K562 (cell line): ENCODE measurements at regions not wholly inside any gene's neighbourhood (a gene's known extent, or its start where the extent isn't known, plus 50 kb on each side); places are given as distances from the start of the nearest gene placed in this dataset.

ENCODE experiments used
- ATAC-seq: fragments of 200-7000 bp; cut with Tn5 transposase; 3 replicates; pipeline ENCODE4 v1.9.1; 2020; ENCODE audit warnings: moderate library complexity
- BruUV-seq: library from RNA; stranded (reverse); fragments of 400-500 nt; replicated peaks from 2 replicates; lab custom pipeline; 2021; lab: Mats Ljungman, UMichigan
- CTCF ChIA-PET: fragments of 300-600 bp; formaldehyde crosslinking; extraction: SDS; loops from one replicate; lab custom pipeline; 2021; ENCODE audit warnings: low intra/inter-chr PET ratio; lab: Yijun Ruan, JAX
- POLR2A ChIA-PET: fragments of 300-600, 350-650 bp; sonication (Branson Sonifier 250); formaldehyde crosslinking; extraction: SDS; loops from one replicate; lab custom pipeline; 2021; ENCODE audit warnings: antibody characterized with exemption, inconsistent platforms; lab: Yijun Ruan, JAX
- DNase-seq, 4 experiments: peaks; one replicate each; pipeline versions ENCODE4 v3.0.0 to v3.0.0-alpha.2; 2011 to 2018; ENCODE audit warnings: low spot score in 3 of 4, mixed read lengths in 3 of 4; ENCODE audit errors: extremely low read depth in 1 of 4
- FAIRE-seq: peaks from 2 replicates; lab custom pipeline; 2011; peaks lifted over from hg19 to GRCh38; lab: Jason Lieb, UNC
- H2AFZ ChIP-seq: 2 replicates; pipeline ENCODE4 v1.6.0; 2011; ENCODE audit warnings: low read depth, low read length, control low read depth, inconsistent platforms
- H3K27ac ChIP-seq: fragments of 200-600 bp; 3 replicates; pipeline ENCODE4 v1.8.0; 2011; ENCODE audit warnings: low read depth, mild to moderate bottlenecking, control low read depth, inconsistent platforms, low read length, moderate library complexity, mixed read lengths; ENCODE audit errors: extremely low read depth
- H3K27me3 ChIP-seq, 2 experiments: fragments of 300-600 bp in 1 of 2; 2 replicates in 1 of 2; 3 replicates in 1 of 2; pipeline versions ENCODE4 v1.6.0 to v1.8.0; 2011; ENCODE audit warnings: inconsistent platforms in 2 of 2, low read length in 2 of 2, mild to moderate bottlenecking in 1 of 2, mixed read lengths in 1 of 2, moderate library complexity in 1 of 2; ENCODE audit not compliant: control insufficient read depth in 2 of 2, insufficient read depth in 2 of 2
- H3K36me3 ChIP-seq: fragments of 300-600 bp; 3 replicates; pipeline ENCODE4 v1.8.0; 2011; ENCODE audit warnings: mild to moderate bottlenecking, low read length, inconsistent platforms; ENCODE audit not compliant: control insufficient read depth, insufficient read depth
- H3K4me1 ChIP-seq, 2 experiments: fragments of 200-600 bp in 1 of 2; replicated peaks in 1 of 2; 2 replicates in 1 of 2; 3 replicates in 1 of 2; pipeline versions ENCODE4 v1.5.1 to v1.8.0; 2011; ENCODE audit warnings: inconsistent platforms in 2 of 2, low read length in 2 of 2, mild to moderate bottlenecking in 1 of 2, mixed read lengths in 1 of 2, moderate library complexity in 1 of 2; ENCODE audit not compliant: control insufficient read depth in 2 of 2, insufficient read depth in 2 of 2
- H3K4me2 ChIP-seq: 2 replicates; pipeline ENCODE4 v1.6.1; 2011; ENCODE audit warnings: low read length, control low read depth, inconsistent platforms, mixed read lengths; ENCODE audit not compliant: insufficient read depth
- H3K4me3 ChIP-seq: fragments of 200-600 bp; sonication (generic), shearing (Covaris generic); 2 replicates; pipeline ENCODE4 v1.5.1; 2016; ENCODE audit warnings: control low read depth, inconsistent platforms
- H3K79me2 ChIP-seq: fragments of 200-600 bp; 3 replicates; pipeline ENCODE4 v1.8.0; 2011; ENCODE audit warnings: low read length, inconsistent platforms; ENCODE audit not compliant: control insufficient read depth, insufficient read depth
- H3K9ac ChIP-seq, 2 experiments: 2 replicates each; pipeline versions ENCODE4 v1.6.0 to v1.6.1; 2011; ENCODE audit warnings: low read depth in 2 of 2, low read length in 2 of 2, control low read depth in 1 of 2, inconsistent platforms in 1 of 2, mild to moderate bottlenecking in 1 of 2, mixed read lengths in 1 of 2; ENCODE audit not compliant: insufficient read depth in 1 of 2
- H3K9me1 ChIP-seq: one replicate; pipeline ENCODE4 v1.6.0; 2011; ENCODE audit warnings: inconsistent platforms, mild to moderate bottlenecking, low read length, moderate library complexity; ENCODE audit not compliant: control insufficient read depth, insufficient read depth
- H3K9me3 ChIP-seq: replicated peaks from 2 replicates; pipeline ENCODE4 v1.5.1; 2011; ENCODE audit warnings: low read depth, low read length, inconsistent platforms; ENCODE audit not compliant: control insufficient read depth, insufficient read depth
- H4K20me1 ChIP-seq: replicated peaks from 2 replicates; pipeline ENCODE4 v1.6.1; 2011; ENCODE audit warnings: low read length, inconsistent platforms, mixed read lengths; ENCODE audit not compliant: control insufficient read depth, insufficient read depth
- AFF4 ChIP-seq: sonication (generic); formaldehyde crosslinking; IDR thresholded peaks from 2 replicates; pipeline ENCODE4 v1.8.0; 2023; ENCODE audit warnings: mild to moderate bottlenecking, missing genetic modification reagents
- BCLAF1 ChIP-seq, 2 experiments: fragments of 450-650 bp in 1 of 2; IDR thresholded peaks; 2 replicates each; pipeline ENCODE4 v1.6.1; 2011 to 2017; ENCODE audit warnings: low read depth in 2 of 2, antibody characterized with exemption in 1 of 2, borderline replicate concordance in 1 of 2, low read length in 1 of 2, mild to moderate bottlenecking in 1 of 2, mixed read lengths in 1 of 2; ENCODE audit not compliant: control insufficient read depth in 1 of 2
- JUN ChIP-seq, 2 experiments: sonication (generic) in 1 of 2; formaldehyde crosslinking in 1 of 2; IDR thresholded peaks; 2 replicates each; pipeline versions ENCODE4 v1.6.1 to v1.8.0; 2012 to 2022; ENCODE audit warnings: borderline replicate concordance in 2 of 2, mild to moderate bottlenecking in 2 of 2, improper control_type of control experiment in 1 of 2, low read depth in 1 of 2, low read length in 1 of 2, missing genetic modification reagents in 1 of 2
- NCOA6 ChIP-seq: fragments of 450-650 bp; IDR thresholded peaks from 2 replicates; pipeline ENCODE4 v1.6.1; 2017; ENCODE audit warnings: mild to moderate bottlenecking
- NONO ChIP-seq, 2 experiments: fragments of 200-400 bp in 1 of 2; fragments of 450-650 bp in 1 of 2; formaldehyde crosslinking in 1 of 2; IDR thresholded peaks; 2 replicates each; pipeline ENCODE4 v1.6.1; 2017; ENCODE audit warnings: low read depth in 2 of 2, mild to moderate bottlenecking in 2 of 2, moderate library complexity in 2 of 2, low read length in 1 of 2
- POLR2B ChIP-seq: fragments of 450-650 bp; IDR thresholded peaks from 2 replicates; pipeline ENCODE4 v1.6.1; 2018; ENCODE audit warnings: low read depth; ENCODE audit not compliant: partially characterized antibody
- POLR3A ChIP-seq: IDR thresholded peaks from 2 replicates; pipeline ENCODE4 v1.6.1; 2011; ENCODE audit warnings: borderline replicate concordance, mild to moderate bottlenecking, moderate library complexity; ENCODE audit not compliant: insufficient read length, insufficient read depth; ENCODE audit errors: extremely low read depth
- TARDBP ChIP-seq: fragments of 450-650 bp; IDR thresholded peaks from 2 replicates; pipeline ENCODE4 v1.6.1; 2016
- ZNF507 ChIP-seq: conservative IDR thresholded peaks from 2 replicates; pipeline ENCODE4 v1.6.1; 2017; ENCODE audit warnings: missing genetic modification characterization, missing compliant biosample characterization
- ZNF830 ChIP-seq: fragments of 250-450 bp; sonication (Bioruptor Pico); IDR thresholded peaks from 2 replicates; pipeline ENCODE4 v1.5.0; 2021; ENCODE audit warnings: mild to moderate bottlenecking
- WGBS: fragments of 100-300 bp; shearing (Covaris generic); methylation state at CpG from one replicate; pipeline ENCODE4 v1.1.6; 2016; ENCODE audit warnings: low coverage, mixed read lengths; ENCODE audit not compliant: insufficient coverage; ENCODE audit errors: missing lambda C conversion rate; 5-methylcytosine and 5-hydroxymethylcytosine counted together
- in situ Hi-C: fragments of 300-500 bp; cut with MboI; formaldehyde crosslinking; loops from 4 replicates; pipeline ENCODE4 v1.15.0; 2018; ENCODE audit warnings: inconsistent platforms, mixed read lengths
- intact Hi-C: fragments of 100-400 bp; cut with micrococcal nuclease; formaldehyde crosslinking; loops from 2 replicates; pipeline ENCODE4 v1.14.2; 2022

- TF ChIP-seq NCOA6 = no peak
- TF ChIP-seq ZNF830 (CRISPR knock-in tag) = no peak
- no peak for TF ChIP-seq TARDBP
- no peak for TF ChIP-seq NONO (IDR thresholded peaks at IDR 0.05; ENCODE audit: low read depth in 2 of 2, low read length in 1 of 2)
Observed at GRCh38 chr9:717722-718121, 123.8 kb upstream of the DMRT1 start (continued).

GRCh38 chr9:720239-720881, 121.1 kb upstream of the DMRT1 start:
- in situ Hi-C loops (no loop called here), intact Hi-C loops (no loop called here)
- ChIA-PET POLR2A (interaction anchor here (0.6 kb wide), 1 partner anchor 290 kb away, joined by 3 read pairs; no protein-coding TSS in a partner anchor), CTCF (no interaction called here)
- no peak overlapping the region for H3K27ac ChIP-seq
- no peaks in the 10 kb centered on the region for H3K9me1 ChIP-seq
- no peaks in the 10 kb centered on the region; a peak in 1 of 5 replicates for H3K27me3 ChIP-seq
- FAIRE-seq (no peak), DNase-seq (no peak), ATAC-seq (no peak)
- H2AFZ ChIP-seq = no peak overlapping the region
- H3K79me2 ChIP-seq = no peaks in the 10 kb centered on the region
- no peaks in the 10 kb centered on the region for H3K9me3 ChIP-seq
- no peak overlapping the region for H3K9ac ChIP-seq
- no peaks in the 10 kb centered on the region for H3K36me3 ChIP-seq
- no peak overlapping the region for H3K4me2 ChIP-seq
- WGBS = 0% methylated on average over 5 of the region's 5 CpGs
- BruUV-seq = no TSS peak
- no peaks in the 10 kb centered on the region for H4K20me1 ChIP-seq
- no peak overlapping the region for H3K4me3 ChIP-seq
- no peaks in the 10 kb centered on the region for H3K4me1 ChIP-seq
- TF ChIP-seq ZNF507 = no peak
- TF ChIP-seq BCLAF1 (IDR thresholded peaks at IDR 0.05; ENCODE audit: borderline replicate concordance in 1 of 2, control insufficient read depth in 1 of 2, low read depth in 2 of 2, low read length in 1 of 2) = no peak
- no peak for TF ChIP-seq POLR3A
- no peak for TF ChIP-seq POLR2B
- TF ChIP-seq JUN (IDR thresholded peaks at IDR 0.05; ENCODE audit: borderline replicate concordance, low read depth, low read length) = no peak
- TF ChIP-seq JUN (CRISPR knock-in tag; IDR thresholded peaks at IDR 0.05; ENCODE audit: borderline replicate concordance) = no peak
- no peak for TF ChIP-seq AFF4 (CRISPR knock-in tag)
